GM18951 (cell line): ENCODE measurements at regions not wholly inside any gene's neighbourhood (a gene's known extent, or its start where the extent isn't known, plus 50 kb on each side); places are given as distances from the start of the nearest gene placed in this dataset.

Experiments used
- POLR2A ChIP-seq: IDR thresholded peaks from 4 replicates; pipeline ENCODE4 v1.6.1; 2011; ENCODE audit warnings: mild to moderate bottlenecking; ENCODE audit not compliant: insufficient read length, insufficient read depth; ENCODE audit errors: extremely low read depth
- in situ Hi-C: fragments of 300-500 bp; cut with MboI; formaldehyde crosslinking; loops from one replicate; pipeline ENCODE4 v1.12.0; 2022; ENCODE audit warnings: low sequenced_read_pairs, mixed read lengths, inconsistent platforms; ENCODE audit not compliant: unreplicated experiment

DNA sequence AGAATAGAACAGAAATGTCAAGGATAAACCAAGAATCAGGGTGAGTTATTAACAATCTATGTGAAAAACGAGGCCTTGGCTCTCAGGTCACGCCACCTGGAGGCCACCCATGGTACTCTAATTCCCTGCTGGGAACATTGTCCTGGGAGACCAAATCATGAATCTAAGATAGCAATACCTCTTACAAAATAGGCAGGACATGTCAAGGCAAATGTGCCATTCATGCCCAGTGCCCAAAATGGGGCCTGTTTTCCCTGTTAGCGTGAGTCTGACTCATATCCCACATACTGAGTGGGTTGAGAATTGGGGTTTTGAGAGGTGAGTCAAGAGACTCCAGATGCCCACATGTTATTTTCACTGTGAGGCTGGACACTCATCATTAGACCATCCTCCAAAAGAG lies 380.8 kb downstream of the HHIPL2 start:
- in situ Hi-C loops: no loop called here
- TF ChIP-seq POLR2A: no peak

- no peak for TF ChIP-seq POLR2A
- in situ Hi-C loops: no loop called here
Observed at GRCh38 chr1:222165629-222166028, 382.3 kb downstream of the HHIPL2 start.

DNA sequence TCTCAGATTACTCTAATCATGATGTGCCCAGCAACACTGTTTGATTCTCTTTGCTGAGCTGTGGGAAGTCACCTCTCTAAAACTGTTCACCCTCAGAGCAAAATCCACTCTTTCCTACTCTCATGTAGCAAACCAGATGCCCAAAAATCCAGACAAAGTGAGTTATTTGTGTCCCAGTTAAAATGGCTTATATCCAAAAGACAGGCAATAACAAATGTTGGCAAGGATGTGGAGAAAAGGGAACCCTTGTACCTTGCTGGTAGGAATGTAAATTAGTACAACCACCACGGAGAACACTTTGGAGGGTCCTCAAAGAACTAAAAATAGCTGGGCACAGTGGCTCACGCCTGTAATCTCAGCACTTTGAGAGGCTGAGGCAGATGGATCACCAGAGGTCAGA lies 384.0 kb downstream of the HHIPL2 start:
- no peak for TF ChIP-seq POLR2A
- in situ Hi-C loops: no loop called here

DNA sequence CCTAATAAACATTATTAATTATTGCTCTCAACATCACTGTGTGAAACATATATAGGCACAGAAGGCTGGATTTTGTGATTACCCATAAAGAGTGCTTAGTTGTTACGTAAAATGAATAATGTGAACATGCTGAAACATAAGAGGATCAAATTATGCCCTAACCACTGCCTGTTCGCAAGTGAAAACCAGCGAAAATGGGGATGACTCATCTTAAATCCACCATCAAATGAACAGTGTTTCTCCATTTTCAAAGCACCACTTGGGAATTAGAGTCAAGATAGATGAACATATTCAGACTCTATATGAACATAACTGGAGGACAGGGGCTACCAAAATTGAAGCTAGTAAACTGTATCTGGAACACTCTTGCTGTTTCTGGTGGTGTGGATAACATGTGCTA lies 386.2 kb downstream of the HHIPL2 start:
- TF ChIP-seq POLR2A: no peak
- in situ Hi-C loops: no loop called here

- TF ChIP-seq POLR2A: no peak
- in situ Hi-C loops: no loop called here
Observed at GRCh38 chr1:222157612-222158011, 390.3 kb downstream of the HHIPL2 start.

- TF ChIP-seq POLR2A: no peak
- in situ Hi-C loops: no loop called here
Observed at GRCh38 chr1:222140206-222140605, 398.3 kb upstream of the DUSP10 start.

DNA sequence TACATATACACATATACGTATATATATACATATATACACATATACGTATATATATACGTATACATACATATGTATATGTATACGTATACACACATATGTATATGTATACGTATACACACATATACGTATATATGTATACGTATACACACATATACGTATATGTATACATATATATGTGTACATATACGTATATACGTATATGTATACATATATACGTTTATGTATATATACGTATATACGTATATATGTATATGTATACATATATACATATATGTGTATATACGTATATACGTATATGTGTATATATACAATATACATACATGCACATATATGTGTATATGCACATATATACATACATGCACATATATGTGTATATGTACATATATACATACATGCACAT lies 396.2 kb upstream of the DUSP10 start:
- TF ChIP-seq POLR2A: no peak
- in situ Hi-C loops: no loop called here

DNA sequence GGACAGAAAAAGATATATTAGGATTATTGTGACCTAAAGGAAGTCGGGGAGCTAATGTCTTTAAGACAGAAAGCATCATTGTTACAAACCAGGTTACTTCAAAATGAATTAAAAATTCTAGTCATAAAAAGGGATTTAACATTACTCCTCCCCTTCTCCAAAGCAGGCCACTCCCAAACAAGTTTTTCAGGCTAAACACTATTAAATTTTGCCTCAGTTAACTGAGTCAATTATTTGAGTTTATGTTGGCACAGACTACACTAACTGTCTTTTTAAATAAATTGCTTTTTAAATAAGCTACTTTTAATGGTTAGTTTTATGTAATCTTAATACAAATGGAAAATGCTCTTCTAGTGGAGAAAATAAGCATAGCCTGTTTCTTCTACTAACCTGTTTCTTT lies 395.0 kb upstream of the DUSP10 start:
- in situ Hi-C loops: no loop called here
- TF ChIP-seq POLR2A: no peak

DNA sequence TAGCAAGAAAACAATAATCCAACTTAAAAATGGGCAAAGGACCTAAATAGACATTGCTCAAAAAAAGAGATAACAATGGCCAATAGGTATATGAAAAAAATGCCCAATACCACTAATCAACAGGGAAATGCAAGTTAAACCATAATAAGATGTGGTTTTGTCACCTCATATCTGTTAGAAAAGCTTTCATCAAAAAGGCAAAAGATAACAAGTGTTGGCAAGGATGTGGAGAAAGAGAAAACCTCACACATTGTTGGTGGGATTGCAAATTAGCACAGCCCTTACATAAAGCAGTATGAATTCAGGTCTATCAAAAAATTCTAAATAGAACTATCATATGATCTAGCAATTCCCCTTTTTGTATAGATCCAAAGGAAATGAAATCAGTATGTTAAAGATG lies 387.2 kb upstream of the DUSP10 start:
- TF ChIP-seq POLR2A: no peak
- in situ Hi-C loops: no loop called here

- TF ChIP-seq POLR2A: no peak
- in situ Hi-C loops: no loop called here
Observed at GRCh38 chr1:222127526-222128152, 385.8 kb upstream of the DUSP10 start.

DNA sequence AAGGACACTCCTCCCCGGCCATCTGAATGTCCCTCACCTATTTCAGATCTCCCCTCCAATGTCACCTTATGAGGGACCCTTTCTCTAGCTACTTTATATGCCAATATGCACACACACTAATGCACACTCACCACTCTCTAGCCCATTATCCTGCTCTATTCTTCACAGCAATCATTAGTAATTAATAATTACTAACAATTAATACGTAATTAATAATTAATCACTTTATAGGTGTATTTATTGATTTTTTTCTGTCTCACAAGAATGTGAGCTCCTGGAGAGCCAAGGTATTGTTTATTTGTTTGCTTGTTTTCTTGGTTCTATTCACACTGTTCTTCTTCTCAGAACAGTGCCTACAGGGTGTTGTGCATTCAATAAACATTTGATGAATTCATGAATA lies 385.2 kb upstream of the DUSP10 start:
- in situ Hi-C loops: no loop called here
- TF ChIP-seq POLR2A: no peak

DNA sequence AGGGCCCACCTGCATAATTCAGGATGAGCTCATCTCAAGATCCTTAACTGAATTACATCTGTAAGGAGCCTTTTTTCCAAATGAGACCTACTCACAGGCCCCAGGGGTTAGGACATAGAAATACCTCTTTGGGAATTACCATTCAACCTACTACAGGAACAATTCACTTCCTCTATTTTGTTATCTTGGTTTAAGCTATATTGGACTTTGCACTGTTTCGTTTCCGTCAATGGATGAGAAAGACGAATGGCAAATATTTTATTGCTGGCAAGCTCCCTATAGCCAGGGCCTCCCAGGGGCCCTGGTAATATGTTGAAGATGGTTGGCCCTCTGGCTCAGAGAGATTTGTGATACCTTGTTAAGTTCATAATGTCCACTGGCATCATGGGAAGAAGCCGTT lies 384.2 kb upstream of the DUSP10 start:
- no peak for TF ChIP-seq POLR2A
- in situ Hi-C loops: no loop called here

DNA sequence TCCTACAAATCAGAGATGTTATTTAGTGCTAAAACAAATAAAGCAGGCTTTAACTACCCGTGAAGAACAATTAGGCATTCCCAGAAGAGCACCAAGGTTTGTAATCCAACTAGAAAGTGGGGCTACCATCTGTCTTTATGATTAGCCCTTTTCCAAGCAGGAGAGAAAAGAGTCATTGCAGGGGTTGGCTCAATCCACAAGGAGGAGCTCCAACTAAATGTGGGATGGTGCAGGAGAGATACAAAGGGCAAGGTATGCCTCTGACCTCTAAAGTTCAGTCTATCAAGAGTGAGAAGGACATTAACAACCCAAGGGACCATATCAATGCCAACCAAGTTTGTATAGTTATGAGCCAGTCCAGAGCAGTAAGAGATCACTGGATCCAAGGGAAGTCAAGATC lies 382.7 kb upstream of the DUSP10 start:
- TF ChIP-seq POLR2A: no peak
- in situ Hi-C loops: no loop called here

DNA sequence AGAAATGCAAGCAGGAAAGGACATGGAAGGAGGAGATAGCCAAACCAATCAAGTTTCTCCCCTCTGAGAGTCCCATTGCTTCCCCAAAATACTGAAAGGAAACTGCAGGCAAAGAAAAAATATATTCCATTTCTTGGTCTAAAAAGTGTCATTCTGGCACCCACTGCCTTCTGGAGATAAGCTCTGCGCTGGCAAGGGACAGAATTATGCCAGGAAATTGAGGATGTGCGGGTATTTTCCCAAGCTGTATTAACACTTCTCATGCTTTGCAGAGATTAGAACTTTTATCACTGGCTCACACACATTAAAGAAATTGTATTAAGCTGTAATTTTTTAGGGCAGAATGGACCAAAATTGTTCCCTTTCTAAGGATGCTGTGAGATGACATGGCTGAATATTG lies 381.2 kb upstream of the DUSP10 start:
- TF ChIP-seq POLR2A: no peak
- in situ Hi-C loops: no loop called here

GRCh38 chr1:222117809-222118208 lies 375.9 kb upstream of the DUSP10 start:
- in situ Hi-C loops: no loop called here
- TF ChIP-seq POLR2A: no peak
